Breast epithelium (tissue), 4 donors: ENCODE measurements at regions not wholly inside any gene's neighbourhood (a gene's known extent, or its start where the extent isn't known, plus 50 kb on each side); places are given as distances from the start of the nearest gene placed in this dataset.

Experiments used
- DNase-seq, 2 donors: peaks; one replicate each; pipeline ENCODE4 v3.0.0-alpha.2; 2019; ENCODE audit warnings: low spot score in 2 of 2
- H3K27ac ChIP-seq, 2 donors: fragments of 200-600 bp; sonication (generic) in 1 of 2; one replicate each; pipeline ENCODE4 v1.5.1; 2016 to 2019; ENCODE audit warnings: mild to moderate bottlenecking in 1 of 2
- H3K27me3 ChIP-seq, 2 donors: fragments of 200-600 bp; sonication (generic) in 1 of 2; one replicate each; pipeline versions ENCODE4 v1.5.1 to v1.6.0; 2017 to 2019; ENCODE audit warnings: control low read depth in 1 of 2, mild to moderate bottlenecking in 1 of 2
- H3K36me3 ChIP-seq: fragments of 200-600 bp; one replicate; pipeline ENCODE4 v1.5.1; 2019
- H3K4me1 ChIP-seq, 2 donors: fragments of 200-600 bp; sonication (generic); one replicate each; pipeline ENCODE4 v1.5.1; 2016 to 2019; ENCODE audit warnings: control low read depth in 1 of 2
- H3K4me3 ChIP-seq, 3 donors: fragments of 200-600 bp; sonication (generic); 1 replicate in 2 of 3; 2 replicates in 1 of 3; pipeline ENCODE4 v1.5.1; 2016 to 2019; ENCODE audit warnings: mild to moderate bottlenecking in 3 of 3, moderate library complexity in 2 of 3
- H3K9me3 ChIP-seq, 2 donors: fragments of 200-600 bp; sonication (generic) in 1 of 2; one replicate each; pipeline ENCODE4 v1.5.1; 2016 to 2019; ENCODE audit warnings: control low read depth in 1 of 2
- CTCF ChIP-seq, 3 donors: fragments of 450-650 bp; IDR thresholded peaks; one replicate each; pipeline ENCODE4 v1.5.1; 2016 to 2017; ENCODE audit warnings: antibody characterized with exemption in 3 of 3, mild to moderate bottlenecking in 3 of 3, moderate library complexity in 3 of 3
- POLR2A ChIP-seq: fragments of 450-650 bp; IDR thresholded peaks from one replicate; pipeline ENCODE4 v1.6.1; 2016; ENCODE audit warnings: antibody characterized with exemption, mild to moderate bottlenecking, moderate library complexity
- POLR2AphosphoS5 ChIP-seq, 3 donors: sonication (generic); formaldehyde crosslinking; IDR thresholded peaks; one replicate each; pipeline ENCODE4 v1.6.1; 2017; ENCODE audit warnings: antibody characterized with exemption in 3 of 3
- intact Hi-C: fragments of 100-400 bp; cut with DNase I; formaldehyde crosslinking; loops from one replicate; pipeline ENCODE4 v1.15.1; 2023; ENCODE audit warnings: low total_unique reads

- Histone ChIP-seq H3K9me3 (peaks cover 0 to 12% of the 10 kb centered on the region in 2 donors), H3K27ac (no peak overlapping the region), H3K4me3 (no peak overlapping the region), H3K4me1 (no peaks in the 10 kb centered on the region), H3K36me3 (no peaks in the 10 kb centered on the region), H3K27me3 (no peaks in the 10 kb centered on the region)
- intact Hi-C loops, result loop anchor here (10.0 kb wide), 1 partner anchor 265 kb away; no protein-coding TSS in a partner anchor
- TF ChIP-seq CTCF (IDR thresholded peaks at IDR 0.05) (no peak), POLR2AphosphoS5 (IDR thresholded peaks at IDR 0.05) (no peak), POLR2A (no peak)
- DNase-seq, result no peak
Observed at GRCh38 chr6:105459864-105460263, 57.0 kb upstream of the PREP start.

GRCh38 chr6:105459049-105459448 is 56.2 kb upstream of the PREP start:
- TF ChIP-seq POLR2AphosphoS5 (IDR thresholded peaks at IDR 0.05) (no peak), POLR2A (no peak), CTCF (IDR thresholded peaks at IDR 0.05) (no peak)
- intact Hi-C loops, result no loop called here
- Histone ChIP-seq H3K27ac (no peak overlapping the region), H3K36me3 (no peaks in the 10 kb centered on the region), H3K4me3 (no peak overlapping the region), H3K4me1 (no peaks in the 10 kb centered on the region), H3K27me3 (no peaks in the 10 kb centered on the region), H3K9me3 (peaks cover 0 to 11% of the 10 kb centered on the region in 2 donors)
- DNase-seq, result no peak

- intact Hi-C loops, result no loop called here
- DNase-seq, result no peak
- no peak overlapping the region for H3K27ac ChIP-seq
- no peaks in the 10 kb centered on the region for H3K27me3 ChIP-seq
- TF ChIP-seq POLR2AphosphoS5 (IDR thresholded peaks at IDR 0.05), result no peak
- TF ChIP-seq POLR2A, result no peak
- no peak for TF ChIP-seq CTCF (IDR thresholded peaks at IDR 0.05)
- no peaks in the 10 kb centered on the region for H3K4me1 ChIP-seq
- peaks cover 0 to 11% of the 10 kb centered on the region in 2 donors for H3K9me3 ChIP-seq
- H3K36me3 ChIP-seq, result no peaks in the 10 kb centered on the region
- no peak overlapping the region for H3K4me3 ChIP-seq
Observed at GRCh38 chr6:105458551-105458950, 55.7 kb upstream of the PREP start.

GRCh38 chr6:105458084-105458483 is 55.2 kb upstream of the PREP start:
- H3K9me3 ChIP-seq, result peaks cover 0 to 11% of the 10 kb centered on the region in 2 donors
- DNase-seq, result no peak
- H3K36me3 ChIP-seq, result no peaks in the 10 kb centered on the region
- intact Hi-C loops, result no loop called here
- TF ChIP-seq POLR2A (no peak), POLR2AphosphoS5 (IDR thresholded peaks at IDR 0.05) (no peak), CTCF (IDR thresholded peaks at IDR 0.05) (no peak)
- H3K4me1 ChIP-seq, result no peaks in the 10 kb centered on the region
- H3K27ac ChIP-seq, result no peak overlapping the region
- no peak overlapping the region for H3K4me3 ChIP-seq
- H3K27me3 ChIP-seq, result no peaks in the 10 kb centered on the region

- H3K4me3 ChIP-seq, result no peak overlapping the region
- intact Hi-C loops, result no loop called here
- H3K4me1 ChIP-seq, result no peaks in the 10 kb centered on the region
Observed at GRCh38 chr6:105453968-105454367, 51.1 kb upstream of the PREP start.

More at GRCh38 chr6:105453968-105454367, 51.1 kb upstream of the PREP start:
- DNase-seq, result no peak
- Histone ChIP-seq H3K27ac (no peak overlapping the region), H3K27me3 (no peaks in the 10 kb centered on the region), H3K9me3 (no peaks in the 10 kb centered on the region), H3K36me3 (no peaks in the 10 kb centered on the region)
- no peak for TF ChIP-seq POLR2AphosphoS5 (IDR thresholded peaks at IDR 0.05)
- no peak for TF ChIP-seq CTCF (IDR thresholded peaks at IDR 0.05)
- TF ChIP-seq POLR2A, result no peak
